HG02678 (cell line): ENCODE measurements at regions not wholly inside any gene's neighbourhood (a gene's known extent, or its start where the extent isn't known, plus 50 kb on each side); places are given as distances from the start of the nearest gene placed in this dataset.
"Not testable (repeated sequence)": the region's sequence is repeated elsewhere in the genome, so short reads cannot be mapped to it uniquely, and the experiment has no call there.

ENCODE experiments used
- ATAC-seq: cut with Tn5 transposase; IDR thresholded peaks from one replicate; pipeline ENCODE4 v1.9.1; 2021; ENCODE audit warnings: mild to moderate bottlenecking, moderate library complexity; ENCODE audit not compliant: unreplicated experiment

DNA sequence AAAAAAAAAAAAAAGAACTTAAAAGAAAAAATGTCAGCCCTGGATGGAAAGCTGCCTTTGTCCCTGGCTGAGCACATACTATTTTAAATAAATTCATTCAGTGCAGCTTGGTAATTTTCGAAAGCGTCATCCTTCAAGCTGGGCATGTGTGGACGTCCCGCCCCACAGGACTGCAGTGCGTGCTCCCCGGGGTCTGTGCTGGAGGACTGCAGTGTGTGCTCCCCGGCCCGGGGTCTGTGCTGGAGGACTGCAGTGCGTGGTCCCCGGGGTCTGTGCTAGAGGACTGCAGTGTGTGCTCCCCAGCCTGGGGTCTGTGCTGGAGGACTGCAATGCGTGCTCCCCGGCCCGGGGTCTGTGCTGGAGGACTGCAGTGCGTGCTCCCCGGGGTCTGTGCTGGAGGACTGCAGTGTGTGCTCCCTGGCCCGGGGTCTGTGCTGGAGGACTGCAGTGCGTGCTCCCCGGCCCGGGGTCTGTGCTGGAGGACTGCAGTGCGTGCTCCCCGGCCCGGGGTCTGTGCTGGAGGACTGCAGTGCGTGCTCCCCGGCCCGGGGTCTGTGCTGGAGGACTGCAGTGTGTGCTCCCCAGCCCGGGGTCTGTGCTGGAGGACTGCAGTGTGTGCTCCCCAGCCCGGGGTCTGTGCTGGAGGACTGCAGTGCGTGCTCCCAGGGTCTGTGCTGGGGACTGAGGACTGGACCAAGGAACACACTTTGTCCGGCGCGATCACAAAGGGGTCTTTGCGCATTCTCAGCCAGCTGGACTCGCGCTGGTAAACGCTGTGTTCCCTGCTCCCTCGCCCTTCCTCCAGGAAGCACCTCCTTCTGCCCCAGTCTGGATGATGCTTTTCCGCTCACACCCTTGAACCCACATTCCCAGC is 86.3 kb downstream of the CPN2 start:
- ATAC-seq: not testable (repeated sequence)

DNA sequence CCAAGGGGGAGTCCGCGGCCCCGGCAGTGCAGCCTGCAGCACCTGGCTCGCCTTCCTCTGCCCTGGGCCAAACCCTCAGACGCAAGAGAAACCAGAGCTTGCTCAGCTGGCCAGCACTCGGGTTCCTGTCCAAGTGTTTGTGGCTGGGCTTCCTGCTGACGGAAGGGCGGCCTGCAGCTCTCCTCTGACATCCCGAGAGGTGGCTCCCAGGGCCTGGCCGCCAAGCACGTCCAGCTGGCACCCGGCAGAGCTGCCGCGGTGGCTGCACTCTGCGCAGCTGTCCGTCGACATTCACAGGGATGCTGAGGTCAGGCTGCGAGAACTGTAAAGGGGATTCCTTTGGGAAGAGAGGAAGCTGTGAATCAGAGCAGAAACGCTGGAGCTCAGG is 85.6 kb downstream of the CPN2 start:
- ATAC-seq: no peak

DNA sequence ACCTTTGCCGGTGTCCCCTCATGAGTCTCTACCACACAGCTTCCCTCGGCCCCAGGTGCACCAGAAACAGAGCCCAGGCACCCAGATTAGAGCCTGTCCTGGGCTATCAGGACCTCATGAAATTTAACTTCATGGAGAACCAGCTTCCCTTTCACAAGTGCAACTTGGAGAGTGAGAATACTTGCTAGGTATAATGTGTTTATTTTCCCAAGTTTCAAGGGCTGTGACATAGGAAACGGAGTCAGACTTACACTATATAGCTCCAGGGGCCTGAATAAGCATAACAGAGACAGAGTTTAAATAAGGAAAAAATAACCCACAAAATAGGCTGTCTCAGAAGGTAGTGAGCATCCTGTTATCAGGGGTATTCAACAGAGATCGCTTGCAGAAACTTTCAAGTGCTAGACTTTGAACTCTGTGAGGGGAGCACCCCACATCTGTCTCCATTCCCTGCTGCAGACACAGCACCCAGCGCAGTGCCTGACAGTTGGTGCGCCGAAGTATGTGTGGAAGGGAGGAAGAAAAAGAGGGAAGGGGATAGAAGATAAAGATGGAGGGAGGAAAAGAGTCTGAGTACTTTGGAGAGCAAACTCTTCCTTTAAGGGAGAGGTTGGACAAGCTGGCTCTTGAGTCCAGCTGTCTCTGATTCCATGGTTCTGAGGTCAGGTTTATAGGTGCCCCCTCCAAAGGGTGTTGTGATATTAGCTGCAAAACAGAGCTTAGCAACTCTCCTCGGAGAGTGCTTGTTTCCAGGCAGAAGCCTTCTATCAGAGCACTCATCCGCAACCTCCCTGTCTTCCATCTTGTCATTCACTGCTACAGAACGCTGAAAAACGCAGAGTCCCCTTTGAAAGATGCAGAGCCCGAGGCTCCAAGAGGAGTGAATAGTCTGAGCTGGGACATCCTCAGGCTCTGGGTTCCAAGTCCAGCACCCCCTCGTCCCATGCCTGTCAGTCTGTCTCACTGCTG is 84.8 kb downstream of the CPN2 start:
- ATAC-seq: no peak

DNA sequence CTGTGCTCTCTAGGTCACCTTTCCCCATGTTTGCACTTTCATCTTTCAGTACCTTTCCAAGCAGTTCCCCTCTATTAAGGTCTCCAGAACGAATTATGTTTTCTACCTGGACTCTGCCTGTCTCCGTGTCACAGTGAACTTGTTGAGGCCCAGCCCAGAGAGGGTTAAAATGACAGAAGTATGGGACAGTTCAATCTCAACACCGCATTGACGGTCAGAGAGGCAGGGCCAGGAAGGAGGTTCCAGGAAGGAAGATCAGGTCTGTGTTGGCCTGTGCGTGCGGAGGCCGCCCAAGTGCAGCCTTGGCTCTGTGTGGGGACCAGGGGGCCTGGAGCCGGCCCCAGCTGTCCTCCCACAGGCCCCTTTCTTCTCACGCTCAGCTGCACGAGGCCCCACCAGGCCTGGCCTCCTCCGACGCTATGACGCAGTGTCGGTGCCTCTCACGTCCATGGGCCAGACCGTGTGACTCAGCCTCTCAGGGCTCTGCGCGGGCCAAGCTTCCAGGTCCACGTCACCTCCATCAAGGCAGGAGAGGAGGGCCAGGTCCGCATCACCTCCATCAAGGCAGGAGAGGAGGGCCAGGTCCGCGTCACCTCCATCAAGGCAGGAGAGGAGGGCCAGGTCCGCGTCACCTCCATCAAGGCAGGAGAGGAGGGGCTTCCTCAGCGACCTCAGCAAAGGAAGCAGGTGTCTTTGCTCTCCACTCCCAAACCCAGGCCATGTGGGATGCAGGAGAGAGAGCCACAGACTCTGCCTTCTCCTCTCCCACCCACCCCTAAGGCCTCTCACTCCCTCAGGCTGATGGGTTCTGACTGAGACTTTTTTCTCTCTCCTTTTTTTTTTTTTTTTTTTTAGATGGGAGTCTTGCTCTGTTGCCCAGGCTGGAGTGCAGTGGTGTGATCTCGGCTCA is 83.1 kb downstream of the CPN2 start:
- ATAC-seq: no peak

DNA sequence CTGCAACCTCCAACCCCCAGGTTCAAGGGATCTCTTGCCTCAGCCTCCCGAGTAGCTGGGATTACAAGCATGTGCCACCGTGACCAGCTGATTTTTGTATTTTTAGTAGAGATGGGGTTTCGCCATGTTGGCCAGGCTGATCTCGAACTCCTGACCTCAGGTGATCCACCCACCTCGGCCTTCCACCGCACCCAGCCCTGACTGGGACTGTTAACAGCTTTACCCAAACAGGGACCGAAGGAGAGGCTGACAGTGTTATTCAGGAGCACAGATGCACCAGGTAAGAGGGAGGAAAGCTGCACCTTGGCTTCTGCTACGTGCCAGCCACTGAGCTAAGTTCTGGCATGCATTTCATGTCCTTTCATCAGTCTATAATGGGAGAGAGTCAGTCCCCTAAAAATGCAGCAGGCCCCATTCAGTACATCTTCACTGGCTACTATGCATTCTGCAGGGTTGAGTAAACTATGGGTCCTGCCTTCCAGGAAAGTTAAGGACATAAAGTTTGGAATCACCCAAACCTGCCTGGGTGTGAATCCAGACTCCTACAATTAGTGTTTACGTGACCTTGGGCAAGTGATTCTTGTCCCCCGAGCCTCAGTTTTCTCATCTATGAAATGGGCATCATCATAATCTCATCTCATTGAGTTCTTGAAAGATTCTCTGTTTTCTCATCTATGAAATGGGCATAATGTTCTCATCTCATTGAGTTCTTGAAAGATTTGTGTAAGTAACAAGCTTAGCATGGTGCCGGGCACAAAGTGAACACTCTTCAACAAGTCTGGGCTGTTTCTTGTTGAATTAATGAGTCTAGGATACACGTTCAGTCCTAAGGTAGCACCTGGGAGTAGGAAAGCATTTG is 82.2 kb downstream of the CPN2 start:
- ATAC-seq: no peak

DNA sequence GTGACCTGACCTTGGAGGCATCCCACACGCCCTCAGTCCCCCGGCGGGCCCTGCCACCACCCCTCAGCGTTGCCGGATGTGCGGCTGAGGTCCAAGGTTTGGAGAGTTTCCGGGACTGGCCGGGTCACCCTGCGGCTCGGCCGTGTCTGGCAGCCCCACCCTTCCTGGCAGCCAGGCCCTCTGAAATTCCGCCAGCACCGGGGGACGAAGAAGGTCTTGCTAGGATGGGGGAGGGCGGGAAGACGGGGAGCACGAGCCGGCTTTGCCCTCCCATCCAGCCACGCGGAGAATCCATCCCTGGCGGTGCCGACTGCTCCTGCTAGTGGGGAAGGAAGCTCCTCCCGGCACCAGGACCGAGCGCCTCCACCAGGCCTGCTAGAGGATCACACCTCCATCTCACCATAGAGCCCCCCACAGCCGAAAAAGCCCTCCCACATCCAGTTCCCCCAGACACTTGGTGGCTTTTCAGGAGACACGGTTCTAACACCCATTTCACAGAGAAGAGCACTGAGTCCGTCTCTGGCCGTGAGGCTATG is 81.5 kb downstream of the CPN2 start:
- ATAC-seq: no peak

DNA sequence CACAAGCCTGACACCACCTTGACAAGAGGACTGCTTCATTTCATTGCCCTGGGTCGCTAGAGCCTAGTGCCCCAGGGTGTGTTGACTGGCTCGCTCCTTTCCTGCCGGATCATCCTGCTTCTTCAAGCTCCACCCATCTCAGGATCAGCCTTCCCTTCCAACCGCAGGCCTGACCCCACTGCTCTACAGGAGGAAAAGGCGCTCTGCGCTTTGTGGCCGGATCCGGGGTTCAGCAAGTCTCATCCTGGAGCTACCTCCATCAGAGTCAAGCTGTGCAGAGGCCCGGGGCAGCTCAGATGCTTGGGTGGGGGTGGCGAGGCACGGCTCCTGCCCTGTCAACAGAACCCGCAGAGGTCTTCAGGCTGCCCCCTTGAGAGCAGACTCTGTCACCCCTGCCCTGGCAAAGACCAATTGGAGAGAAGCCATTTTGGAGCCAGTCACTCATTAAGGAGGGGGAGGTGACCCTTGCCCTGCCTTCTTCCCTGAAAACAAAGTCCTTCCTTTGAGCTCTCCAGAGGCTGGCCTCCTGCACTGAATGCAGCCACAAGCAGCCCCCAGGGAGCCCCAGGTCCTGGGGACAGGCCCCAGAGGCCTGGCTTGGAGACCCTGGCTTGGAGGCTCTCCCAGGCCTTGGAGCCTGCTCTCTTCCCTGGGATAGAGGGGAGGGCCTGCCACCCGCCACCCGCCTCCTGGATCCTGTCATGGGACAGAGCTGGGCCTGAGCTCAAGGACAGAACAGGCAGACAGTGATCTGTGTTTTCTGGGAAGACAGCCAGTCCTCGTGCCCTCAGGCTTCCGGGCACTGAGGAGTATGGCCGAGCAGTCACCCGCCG is 80.3 kb downstream of the CPN2 start:
- ATAC-seq: no peak

DNA sequence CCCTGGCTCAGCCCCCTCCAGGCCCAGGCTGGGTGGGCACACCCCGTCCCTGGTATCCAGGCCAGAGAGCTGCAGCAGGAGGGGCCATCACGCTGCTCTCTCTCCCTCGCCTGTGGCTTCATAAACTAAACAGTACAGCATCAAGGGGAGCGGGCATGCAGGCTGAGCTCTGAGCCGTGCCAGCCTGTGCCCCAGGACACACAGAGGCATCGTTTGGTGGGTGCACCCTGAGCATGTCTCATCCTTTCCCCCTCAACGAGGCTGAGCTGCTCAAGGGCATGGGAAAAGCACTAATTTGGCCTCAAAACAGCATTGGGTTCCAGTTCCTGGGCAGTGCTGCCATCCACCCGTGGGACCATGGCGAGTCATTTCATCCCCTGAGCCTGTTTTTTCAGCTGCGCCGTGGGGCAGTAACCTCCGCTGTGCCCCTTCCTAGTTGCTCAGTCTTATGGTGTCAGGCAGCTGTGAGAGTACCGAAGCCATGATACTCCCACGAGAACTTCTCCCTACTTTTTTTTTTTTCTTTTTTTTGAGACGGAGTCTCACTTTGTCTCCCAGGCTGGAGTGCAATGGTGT is 79.6 kb downstream of the CPN2 start:
- no peak for ATAC-seq

DNA sequence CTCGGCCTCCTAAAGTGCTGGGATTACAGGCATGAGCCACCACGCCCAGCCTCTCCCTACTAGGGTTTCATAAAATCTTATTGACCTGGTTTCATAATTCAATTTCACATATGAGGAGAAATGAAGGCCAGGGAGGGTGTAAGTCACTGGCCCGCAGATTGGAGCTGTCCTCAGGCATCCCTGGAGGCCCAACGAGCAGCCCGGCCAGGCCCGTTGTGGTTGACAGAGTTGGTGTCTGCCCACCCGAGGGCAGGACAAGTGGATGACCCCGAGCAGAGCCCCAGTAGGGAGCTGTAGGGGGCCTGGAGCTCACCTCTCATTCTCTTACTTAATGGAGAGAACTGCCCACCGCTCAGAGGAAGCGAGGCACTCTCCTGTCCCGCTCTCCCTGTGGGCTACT is 78.9 kb downstream of the CPN2 start:
- ATAC-seq: no peak

DNA sequence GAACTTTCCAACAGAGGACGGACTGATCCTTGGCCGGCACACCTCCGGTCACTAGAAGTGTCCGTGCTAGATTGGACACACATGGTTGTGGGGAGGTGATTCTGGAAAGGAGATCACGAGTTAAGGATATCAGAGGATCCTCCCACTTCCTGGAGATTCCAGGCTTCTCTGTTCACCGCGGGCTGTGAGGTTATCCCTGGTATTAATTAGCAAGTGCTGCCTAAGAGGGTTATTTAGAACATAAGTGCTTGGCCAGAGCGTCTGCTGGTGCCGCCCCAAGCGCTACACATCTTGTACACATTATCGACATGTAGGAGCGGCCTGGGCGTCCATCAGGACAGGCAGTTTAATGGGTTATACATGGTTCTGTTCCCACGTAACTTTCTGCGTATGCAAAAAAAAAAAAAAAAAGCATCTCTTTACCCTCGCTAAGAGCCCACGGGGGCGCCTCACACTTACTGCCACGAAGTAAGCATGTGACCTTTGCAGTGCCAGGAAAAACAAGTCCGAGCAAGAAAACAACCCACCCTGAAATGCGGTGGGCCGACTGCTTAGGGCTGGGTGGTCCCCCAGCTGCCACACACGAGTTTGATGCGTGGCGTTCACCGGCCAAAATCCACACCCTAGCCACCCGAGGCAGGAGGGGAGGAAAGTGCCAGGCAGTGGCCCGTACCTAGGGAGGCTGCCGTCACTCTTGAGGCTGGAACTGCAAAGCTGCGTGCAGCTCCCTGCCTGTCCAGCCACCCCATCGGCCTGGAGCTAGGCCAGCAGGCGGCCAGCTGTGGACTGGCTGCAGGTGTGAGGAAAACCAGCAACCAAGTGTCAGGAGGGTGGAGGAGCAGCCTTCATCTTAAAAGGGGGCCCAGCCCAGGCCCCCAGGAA is 78.0 kb downstream of the CPN2 start:
- no peak for ATAC-seq

DNA sequence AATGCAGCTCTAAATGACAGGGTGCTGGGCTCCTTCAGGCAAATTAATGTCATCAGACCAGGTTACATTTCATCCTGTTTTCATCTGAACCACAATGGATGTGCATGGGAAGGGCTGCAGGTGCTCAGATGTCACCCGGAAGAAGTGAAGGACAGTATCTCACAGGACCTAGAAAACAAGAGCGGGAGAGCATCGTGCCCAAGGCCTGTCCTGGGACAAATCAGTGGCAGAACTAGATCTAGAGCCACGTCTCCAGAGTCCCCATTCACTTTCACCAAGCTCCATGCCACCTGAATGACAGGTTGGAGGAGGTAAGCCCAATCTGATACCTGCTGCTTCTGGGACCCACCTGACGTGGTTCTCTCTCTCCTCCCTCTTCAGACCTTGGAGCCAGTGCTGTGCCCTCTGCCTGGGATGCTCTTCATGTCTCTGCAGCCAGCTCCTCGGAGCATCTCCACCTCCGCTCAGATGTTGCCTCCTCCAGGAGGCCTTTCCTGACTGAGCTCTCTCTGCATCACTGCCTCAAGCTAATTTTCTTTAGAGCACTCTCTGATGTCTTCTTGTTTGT is 77.3 kb downstream of the CPN2 start:
- no peak for ATAC-seq

DNA sequence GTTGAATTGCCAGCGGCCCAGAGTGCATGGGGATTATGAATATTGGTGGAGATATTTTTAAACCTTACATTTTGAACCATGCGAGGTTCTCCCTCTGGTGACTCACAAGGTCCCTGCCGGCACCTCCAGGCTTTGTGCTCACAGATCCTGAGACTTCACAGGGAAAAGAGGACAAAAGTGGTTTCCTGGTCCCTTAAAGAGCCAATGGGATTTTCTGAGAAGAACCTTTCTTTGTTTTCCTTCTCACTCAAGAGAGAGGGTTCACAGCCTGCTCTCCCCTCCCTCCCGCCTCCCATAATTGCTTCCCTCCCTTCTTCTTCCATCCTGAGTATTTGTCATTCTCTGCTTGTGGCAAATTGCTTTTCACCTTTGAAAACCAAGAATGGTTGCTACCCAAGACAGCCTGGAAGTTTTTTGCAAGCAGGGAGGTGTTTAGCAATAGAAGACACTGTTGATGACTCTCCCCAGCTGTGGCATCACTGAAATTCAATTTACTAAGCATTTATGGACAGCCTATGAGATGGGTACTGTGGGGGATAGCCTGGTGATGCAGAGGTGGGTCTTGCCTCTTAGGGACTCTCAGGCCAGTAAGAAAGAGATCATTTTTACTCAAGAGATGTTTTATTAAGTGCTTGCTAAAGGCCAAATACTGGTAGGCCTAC is 76.6 kb downstream of the CPN2 start:
- ATAC-seq: no peak

DNA sequence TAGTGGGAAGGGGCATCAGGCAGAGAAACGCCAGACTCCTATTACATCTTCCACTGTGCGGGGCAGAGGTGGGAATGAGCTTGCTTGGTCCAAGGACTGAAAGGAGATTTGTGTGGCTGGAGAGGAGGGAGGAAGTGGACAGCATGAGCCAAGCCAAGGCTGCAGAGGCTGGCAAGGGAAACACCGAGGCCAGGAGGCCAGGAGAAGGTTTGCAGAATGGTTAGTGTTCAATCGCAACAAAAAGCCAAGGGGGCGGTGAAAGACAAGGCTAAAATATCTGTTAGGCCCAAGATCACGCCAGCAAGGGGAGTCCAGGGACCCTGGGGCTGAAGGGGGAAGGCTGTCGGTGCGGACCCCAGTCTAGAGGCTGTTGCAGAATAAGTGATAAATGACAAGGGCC is 75.8 kb downstream of the CPN2 start:
- no peak for ATAC-seq

DNA sequence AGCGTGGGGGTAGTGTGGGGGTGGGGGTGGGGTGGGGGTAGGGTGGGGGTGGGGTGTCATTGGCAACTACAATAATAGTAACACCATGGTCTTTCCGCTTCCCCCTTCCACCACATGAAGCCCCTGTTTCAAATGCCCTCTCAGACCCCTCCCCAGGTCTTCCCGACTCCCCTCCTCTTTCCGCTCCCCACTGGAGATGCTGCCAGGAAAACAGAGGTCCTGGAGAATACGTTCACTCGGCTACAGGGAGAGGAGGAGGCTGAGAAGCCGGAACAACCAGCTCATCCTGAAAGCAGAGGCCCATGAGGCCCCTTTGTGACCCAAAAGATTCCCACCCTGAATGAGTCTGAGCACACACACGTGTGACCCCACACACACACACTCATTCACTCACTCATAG is 75.4 kb downstream of the CPN2 start:
- no peak for ATAC-seq

DNA sequence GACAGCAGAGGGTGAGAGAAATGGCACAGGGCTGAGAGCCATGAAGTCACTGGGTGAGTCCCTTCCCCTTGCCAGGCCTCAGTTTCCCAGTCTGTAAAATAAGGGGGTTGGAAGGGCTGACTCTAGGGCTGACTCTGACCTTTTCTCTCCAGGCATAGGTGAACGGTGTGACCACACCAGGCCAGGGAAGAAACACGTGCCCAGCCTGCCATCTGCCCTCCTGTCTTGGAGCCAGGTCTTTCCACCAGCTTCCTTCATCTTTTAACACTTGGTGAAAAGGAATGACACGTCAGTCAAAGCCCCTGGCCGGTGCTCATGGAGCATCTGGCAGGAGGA is 74.4 kb downstream of the CPN2 start:
- ATAC-seq: no peak

DNA sequence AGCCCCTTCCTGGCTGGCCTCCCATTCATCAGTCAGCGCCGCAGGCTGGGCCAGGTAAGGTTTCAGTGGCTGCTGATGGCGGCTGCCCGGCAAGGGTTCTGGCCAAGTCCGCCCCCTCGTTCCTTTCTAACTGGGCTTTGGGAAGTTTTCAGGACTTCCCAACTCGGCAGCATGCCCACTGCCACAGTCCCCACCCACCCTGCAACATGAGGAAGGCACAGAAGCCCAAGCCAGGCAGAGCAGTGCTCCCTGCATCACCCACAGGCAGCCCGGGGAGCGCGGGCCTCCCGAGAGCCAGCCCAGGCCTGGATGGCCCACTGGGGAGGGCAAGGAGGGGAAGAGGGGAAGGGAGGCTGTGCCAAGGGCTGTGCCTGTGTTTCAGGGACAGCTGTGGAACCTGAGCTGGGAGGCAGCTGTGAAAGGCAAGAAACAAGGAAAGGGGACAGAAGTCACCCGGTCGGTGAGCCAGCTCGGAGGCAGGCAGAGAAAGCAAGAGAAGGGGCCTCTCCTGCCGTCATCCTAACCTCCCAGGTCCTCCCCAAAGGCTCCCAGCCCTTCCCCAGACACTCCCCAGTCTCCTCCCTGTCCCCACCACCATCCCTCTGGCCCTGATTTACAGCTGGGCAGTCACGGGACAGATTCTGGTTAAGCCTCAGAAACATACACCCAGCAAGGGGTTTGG is 73.9 kb downstream of the CPN2 start:
- ATAC-seq: no peak
